Lower leg skin (tissue), 3 donors: ENCODE measurements at regions not wholly inside any gene's neighbourhood (a gene's known extent, or its start where the extent isn't known, plus 50 kb on each side); places are given as distances from the start of the nearest gene placed in this dataset.

Experiments used
- POLR2A ChIP-seq, 2 donors: fragments of 450-650 bp; IDR thresholded peaks; one replicate each; pipeline ENCODE4 v1.6.1; 2016 to 2017; ENCODE audit warnings: antibody characterized with exemption in 2 of 2, mild to moderate bottlenecking in 1 of 2, moderate library complexity in 1 of 2
- TF ChIP-seq, protein P1 (sequence below), 3 donors: fragments of 450-650 bp; IDR thresholded peaks; one replicate each; pipeline ENCODE4 v1.5.1; 2016; ENCODE audit warnings: antibody characterized with exemption in 3 of 3, mild to moderate bottlenecking in 3 of 3, moderate library complexity in 2 of 3

DNA sequence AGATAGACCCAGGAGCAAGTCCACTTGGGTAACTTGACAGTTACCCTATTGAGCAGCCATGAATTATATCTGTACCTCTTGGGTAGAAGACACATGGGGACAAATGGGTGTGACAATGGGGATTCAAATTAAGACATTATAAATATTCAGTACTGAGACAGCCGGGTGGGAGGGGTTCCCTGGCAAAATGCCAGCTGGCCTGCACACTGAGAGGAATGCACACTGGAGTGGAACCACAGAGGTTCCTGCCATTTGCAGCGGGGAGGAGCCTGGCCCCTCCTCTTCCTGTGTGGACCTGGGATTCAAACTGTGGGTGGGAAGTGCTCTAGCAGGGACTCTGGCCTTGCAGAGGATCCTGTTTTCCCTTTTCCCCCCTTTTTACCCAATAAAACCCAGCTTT lies 118.7 kb upstream of the CDKN3 start:
- TF ChIP-seq, protein P1, sequence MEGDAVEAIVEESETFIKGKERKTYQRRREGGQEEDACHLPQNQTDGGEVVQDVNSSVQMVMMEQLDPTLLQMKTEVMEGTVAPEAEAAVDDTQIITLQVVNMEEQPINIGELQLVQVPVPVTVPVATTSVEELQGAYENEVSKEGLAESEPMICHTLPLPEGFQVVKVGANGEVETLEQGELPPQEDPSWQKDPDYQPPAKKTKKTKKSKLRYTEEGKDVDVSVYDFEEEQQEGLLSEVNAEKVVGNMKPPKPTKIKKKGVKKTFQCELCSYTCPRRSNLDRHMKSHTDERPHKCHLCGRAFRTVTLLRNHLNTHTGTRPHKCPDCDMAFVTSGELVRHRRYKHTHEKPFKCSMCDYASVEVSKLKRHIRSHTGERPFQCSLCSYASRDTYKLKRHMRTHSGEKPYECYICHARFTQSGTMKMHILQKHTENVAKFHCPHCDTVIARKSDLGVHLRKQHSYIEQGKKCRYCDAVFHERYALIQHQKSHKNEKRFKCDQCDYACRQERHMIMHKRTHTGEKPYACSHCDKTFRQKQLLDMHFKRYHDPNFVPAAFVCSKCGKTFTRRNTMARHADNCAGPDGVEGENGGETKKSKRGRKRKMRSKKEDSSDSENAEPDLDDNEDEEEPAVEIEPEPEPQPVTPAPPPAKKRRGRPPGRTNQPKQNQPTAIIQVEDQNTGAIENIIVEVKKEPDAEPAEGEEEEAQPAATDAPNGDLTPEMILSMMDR (IDR thresholded peaks at IDR 0.05) = no peak
- no peak for TF ChIP-seq POLR2A (IDR thresholded peaks at IDR 0.05)
